Testis (tissue), 2 donors: ENCODE measurements at regions not wholly inside any gene's neighbourhood (a gene's known extent, or its start where the extent isn't known, plus 50 kb on each side); places are given as distances from the start of the nearest gene placed in this dataset.

Source experiments
- CTCF ChIP-seq, 3 experiments: fragments of 450-650 bp in 2 of 3; fragments of 200-600 bp in 1 of 3; sonication (generic) in 1 of 3; IDR thresholded peaks; one replicate each; pipeline ENCODE4 v1.5.1; 2016 to 2019; ENCODE audit warnings: antibody characterized with exemption in 3 of 3, mild to moderate bottlenecking in 2 of 3, moderate library complexity in 1 of 3
- POLR2A ChIP-seq: fragments of 450-650 bp; IDR thresholded peaks from one replicate; pipeline ENCODE4 v1.6.1; 2017; ENCODE audit warnings: antibody characterized with exemption, mild to moderate bottlenecking, moderate library complexity

DNA sequence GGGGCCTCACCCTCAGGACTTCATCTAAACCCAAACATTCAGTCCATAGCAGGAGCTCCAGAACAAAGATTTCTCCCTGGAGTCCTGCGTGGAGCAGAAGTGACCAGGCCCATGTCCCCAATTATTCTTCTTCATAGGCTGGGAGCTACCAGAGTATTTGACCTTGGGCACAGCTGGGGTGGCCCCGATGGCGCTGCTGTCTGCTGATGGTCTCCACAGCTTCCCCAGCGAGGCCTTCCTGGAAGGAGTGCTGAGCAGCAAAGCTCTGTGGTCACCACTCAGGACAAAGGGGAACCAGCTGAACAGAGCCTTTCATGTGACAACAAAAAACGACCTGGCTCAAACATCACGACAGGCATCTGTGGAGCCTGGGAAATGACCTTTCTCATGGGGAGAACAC is 62.7 kb upstream of the ARGLU1 start:
- TF ChIP-seq CTCF (IDR thresholded peaks at IDR 0.05) (no peak), POLR2A (no peak)
